ENCODE measurements at regions not wholly inside any gene's neighbourhood (a gene's known extent, or its start where the extent isn't known, plus 50 kb on each side); places are given as distances from the start of the nearest gene placed in this dataset.
"Not testable (repeated sequence)": the region's sequence is repeated elsewhere in the genome, so short reads cannot be mapped to it uniquely, and the experiment has no call there.

DNA sequence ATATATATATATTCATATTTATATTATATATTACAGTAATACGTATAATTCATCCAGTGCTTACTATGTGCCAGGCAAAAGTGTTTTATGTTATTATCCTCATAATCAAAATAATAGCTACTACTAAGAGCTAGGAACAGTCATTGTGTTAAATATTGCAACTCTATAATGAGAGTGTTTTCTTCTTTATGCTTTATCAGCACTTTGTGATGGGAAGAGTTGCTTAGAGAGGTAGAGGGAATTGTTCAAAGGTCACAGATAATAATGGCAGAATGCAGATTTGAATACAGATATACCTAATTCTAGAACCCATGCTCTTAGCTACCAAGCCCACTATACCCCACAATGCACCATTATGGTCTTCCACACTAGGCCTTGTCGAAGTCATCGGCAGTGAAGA is 318.8 kb upstream of the PPARGC1A start:
- no peak for DNase-seq (ENCODE audit: low read depth)

DNA sequence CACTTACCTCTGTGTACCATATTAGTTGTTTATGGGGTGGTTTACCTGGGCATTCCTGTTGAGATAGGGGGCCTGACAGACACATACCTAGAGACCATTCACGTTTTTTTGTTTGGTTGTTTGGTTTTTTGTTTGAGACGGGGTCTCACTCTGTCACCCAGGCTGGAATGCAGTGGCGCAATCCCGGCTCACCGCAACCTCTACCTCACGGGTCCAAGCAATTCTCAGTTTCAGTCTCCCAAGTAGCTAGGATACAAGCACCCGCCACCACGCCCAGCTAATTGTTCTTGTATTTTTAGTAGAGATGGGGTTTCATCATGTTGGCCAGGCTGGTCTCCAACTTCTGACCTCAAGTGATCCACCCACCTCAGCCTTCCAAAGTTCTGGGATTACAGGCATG is 314.9 kb upstream of the PPARGC1A start:
- not testable (repeated sequence) for DNase-seq (ENCODE audit: low read depth)

DNA sequence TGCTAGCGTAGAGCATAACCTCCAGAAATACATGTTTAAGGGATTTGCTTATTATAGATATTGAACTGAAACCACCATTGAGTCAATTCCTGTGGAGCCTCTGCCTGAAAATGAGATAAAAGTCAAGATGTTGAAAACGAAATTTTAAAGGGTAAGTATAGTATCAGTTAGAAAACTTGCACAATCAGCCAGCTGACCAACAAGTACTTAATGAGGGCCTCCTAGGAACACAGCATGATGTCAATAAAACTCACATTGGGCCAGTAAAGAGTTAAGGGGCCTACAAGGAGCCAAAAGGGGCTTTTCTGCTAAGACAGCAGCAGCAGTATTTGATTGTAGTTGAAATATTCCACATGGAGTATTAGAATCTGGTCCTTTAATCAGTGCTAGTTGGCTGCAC is 314.1 kb upstream of the PPARGC1A start:
- DNase-seq (ENCODE audit: low read depth), result no peak

DNA sequence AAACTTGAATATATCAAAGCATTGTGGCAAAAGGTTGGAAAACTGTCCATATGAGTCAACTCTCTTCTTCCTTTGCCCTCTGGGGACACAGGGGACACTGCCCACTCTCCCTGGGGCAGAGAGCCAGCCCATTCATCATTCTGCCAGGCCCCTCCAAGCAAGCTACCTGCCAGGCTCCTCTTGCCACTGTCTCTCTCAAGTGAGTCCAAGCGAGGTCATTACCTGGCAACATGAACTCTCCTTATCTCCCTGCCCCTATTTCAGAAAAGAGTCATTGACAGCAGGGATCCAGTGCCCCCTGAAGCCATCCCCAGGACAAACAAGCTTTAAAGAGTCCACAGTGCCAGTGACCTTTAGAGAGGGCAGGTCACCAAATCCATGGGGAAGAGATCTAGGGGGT is 312.7 kb upstream of the PPARGC1A start:
- no peak for DNase-seq (ENCODE audit: low read depth)

DNA sequence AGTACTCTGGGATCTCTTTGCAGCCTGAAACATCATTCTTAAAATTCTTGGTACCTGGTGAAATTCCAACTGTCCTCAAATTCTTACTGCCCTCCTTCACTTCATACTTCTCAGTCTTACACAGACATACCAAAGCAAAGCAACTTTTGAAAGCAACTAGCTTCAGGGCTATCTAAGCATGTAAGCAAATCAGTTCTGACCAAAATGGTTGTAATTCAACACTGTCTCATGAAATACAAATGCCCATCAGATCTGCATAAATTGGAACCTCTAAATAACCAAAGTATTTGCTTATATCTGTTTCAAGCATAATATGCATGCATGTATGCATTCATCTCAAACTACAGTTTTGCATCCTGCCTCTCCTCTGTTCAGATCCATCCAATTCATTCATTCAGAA is 308.1 kb upstream of the PPARGC1A start:
- DNase-seq (ENCODE audit: low read depth), result no peak

DNA sequence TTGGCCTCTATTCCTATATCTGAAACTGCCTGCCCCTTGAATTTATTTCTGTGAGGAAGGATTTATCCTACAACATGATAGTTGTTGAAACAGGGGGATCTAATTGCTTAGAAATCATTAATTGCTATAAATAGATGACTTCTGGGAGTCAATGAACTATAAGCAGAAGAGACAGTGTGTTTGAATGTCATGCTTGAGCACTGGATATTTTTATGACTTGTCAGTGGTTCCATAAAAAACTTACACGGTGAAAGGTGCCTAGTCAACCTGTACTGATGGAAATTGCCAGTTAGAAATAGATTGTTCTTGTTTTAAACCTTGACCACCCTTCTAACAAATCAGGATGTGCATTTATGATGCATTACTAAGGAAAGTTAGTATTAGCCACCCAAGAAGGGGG is 306.9 kb upstream of the PPARGC1A start:
- DNase-seq (ENCODE audit: low read depth), result no peak

DNA sequence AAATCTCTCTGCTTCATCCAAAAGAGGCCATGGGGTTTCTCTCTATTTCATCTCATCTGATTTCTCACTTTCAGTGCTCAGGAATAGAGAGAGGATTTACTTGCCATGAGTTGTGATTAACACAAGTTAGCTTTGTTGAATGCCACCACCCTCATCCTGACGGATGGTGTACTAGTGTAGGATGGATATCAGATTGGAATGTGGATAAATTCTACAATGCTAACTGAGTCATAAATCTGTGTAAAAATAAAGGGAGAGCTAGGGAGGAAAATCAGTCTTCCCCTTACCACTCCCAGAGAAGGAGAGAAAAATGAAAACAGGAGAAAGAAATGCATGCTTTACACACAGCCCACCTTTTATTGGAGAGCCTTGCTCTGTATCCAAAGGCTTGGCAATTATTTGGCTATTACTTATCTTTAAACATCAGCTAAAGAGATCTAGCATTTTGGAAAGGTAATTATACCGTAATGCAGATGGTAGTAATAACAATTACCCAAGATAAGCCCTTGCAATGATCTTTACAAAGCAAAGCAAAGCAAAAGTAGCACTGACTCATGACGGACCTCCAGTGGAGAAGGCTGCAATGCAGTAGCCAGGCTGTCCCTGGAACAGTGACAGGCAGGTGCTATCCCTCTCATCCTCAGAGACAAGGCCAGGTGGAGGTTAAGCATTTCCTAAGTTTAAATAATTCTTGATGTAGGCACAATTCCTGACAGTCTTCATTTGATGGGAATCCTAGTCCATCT is 306.3 kb upstream of the PPARGC1A start:
- DNase-seq (ENCODE audit: low read depth), result no peak

DNA sequence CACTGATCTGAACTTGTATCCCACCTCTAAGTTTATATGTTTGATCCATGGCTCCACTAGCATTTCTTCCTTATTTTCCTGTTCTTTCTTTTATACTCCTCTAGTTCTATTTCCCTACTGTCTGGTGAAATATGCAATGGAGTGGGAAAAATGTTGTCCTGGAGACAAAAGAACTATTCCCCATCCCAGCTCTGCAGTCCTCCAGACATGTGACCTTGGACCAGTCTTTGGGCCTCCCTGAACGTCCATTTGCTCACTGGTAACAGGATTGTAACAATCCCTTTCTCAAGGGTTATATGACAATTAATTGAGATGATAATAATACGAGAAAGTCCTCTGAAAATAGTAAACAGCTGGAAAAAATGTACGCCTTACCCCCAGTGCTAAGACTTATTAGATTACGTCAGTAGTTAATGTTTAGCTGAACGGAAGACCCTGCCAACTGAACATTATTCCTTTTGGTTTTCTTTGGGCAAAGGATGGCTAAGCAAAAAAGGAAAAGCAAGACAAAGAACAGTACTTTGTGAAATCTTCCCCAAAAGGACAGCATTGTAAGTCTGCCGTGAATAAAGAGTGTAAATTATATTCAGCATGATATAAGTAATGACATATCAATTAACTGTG is 302.3 kb upstream of the PPARGC1A start:
- no peak for DNase-seq (ENCODE audit: low read depth)

DNA sequence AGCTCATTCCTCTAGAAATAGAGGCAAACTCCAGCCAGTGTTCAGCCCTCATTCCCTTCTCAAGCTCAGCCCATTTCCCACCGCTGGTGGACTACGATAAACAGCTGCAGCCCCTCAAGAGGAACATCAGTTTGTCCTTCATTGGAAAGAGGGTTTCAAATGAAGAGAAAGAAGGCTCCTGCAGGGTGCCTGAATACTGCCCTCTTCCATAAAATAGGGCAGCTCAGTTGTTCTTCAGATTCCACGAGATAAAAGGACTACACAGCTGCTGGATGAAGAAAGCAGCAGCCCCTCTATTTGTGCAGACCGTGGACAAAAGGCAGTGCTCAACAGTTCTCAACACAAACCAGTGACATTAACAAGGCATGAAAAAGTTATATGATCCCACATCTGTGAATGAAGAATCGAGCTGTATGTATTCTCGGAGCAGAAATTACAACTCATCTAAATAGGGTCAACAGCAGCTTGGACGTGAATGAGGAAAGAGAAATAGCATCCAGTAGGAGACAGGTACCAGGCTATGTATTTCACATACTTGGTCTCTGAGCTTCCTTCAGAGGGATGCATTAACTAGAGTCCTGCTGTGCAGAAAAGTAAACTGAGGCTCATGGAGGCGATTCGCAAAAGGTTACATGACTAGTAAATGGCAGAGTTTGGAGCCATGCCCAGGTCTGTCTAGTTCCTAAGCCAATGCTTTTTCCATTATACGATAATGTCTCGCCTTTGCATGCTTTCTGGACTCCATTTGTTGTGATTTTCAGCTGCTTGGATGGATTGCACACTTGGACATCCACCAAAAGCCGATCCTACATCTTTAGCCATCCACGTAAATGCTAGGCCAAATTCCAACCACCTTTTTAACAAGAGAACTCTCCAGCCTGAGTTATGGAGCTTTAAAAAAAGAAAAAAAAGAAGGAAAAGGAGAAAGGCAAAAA is 301.2 kb upstream of the PPARGC1A start:
- no peak for DNase-seq (ENCODE audit: low read depth)

DNA sequence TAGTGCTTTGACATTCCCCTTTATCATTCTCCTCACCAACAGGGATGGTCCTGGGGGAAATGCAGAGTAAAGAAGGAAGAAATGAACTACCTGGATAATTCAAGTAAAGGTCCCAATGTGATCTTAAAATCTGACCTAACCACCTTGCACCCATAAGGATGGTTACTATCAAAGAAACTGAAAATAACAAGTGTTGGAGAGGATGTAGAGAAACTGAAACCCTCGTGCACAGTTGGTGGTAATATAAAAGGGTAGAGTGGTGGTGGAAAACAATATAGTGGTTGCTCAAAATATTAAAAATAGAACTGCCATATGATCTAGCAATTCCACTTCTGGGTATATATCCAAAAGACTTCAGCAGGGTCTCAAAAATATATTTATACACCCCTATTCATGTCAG is 298.6 kb upstream of the PPARGC1A start:
- DNase-seq (ENCODE audit: low read depth), result no peak

DNA sequence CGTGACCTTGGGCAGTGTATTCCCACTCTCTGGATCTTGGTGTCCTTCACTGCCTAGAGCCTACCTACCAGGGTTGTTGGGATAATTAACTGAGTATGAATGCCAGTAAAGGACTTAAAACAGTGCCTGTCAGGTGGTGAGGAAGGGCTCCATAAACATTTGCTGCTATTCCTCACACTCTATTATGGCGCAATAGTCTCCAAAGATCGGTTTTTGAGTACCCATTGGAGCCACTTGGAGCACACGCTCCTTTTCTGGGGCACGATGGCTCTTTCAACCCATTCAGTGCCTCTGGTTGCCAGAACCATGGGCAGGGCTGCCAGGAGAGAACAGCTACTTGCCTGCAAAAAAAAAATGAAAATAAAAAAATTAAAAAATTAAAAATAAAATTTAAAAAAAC is 296.6 kb upstream of the PPARGC1A start:
- no peak for DNase-seq (ENCODE audit: low read depth)

DNA sequence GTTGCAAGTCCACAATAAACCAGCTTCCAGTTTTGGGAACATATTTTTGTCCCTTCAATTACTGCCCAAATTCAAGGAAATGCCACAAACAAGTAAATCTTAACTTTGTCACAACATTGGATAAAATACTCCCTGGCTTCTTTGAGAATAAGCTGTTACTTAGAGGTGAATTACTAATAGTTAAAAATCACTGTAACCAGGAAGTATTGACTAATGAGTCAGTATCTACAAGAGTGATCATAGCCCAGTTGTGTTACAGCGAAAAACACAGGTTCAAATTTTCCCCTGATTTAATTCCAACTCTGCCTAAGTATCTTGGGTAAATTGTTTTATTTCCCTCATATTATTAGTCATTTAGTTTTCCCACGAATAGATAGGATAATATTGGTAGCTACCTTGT is 291.2 kb upstream of the PPARGC1A start:
- no peak for DNase-seq (ENCODE audit: low read depth)

DNA sequence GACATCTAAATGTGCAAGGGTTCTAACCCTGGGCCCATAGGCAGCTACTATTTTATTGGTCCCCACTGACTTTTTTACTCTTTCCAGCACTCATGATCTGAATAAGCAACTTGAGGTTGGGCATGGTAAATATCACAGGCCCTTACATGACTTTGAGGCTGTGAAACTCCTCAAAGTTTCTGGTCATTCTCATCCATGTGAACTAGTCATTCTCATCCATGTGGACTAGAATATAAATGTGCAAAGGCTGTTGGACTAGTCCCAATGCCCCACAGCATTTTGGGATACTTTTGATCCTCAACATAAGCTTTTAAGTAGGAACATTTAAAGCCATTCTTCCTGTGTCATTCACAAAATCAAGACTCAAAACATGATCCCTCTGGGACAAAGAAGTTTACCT is 290.7 kb upstream of the PPARGC1A start:
- no peak for DNase-seq (ENCODE audit: low read depth)

DNA sequence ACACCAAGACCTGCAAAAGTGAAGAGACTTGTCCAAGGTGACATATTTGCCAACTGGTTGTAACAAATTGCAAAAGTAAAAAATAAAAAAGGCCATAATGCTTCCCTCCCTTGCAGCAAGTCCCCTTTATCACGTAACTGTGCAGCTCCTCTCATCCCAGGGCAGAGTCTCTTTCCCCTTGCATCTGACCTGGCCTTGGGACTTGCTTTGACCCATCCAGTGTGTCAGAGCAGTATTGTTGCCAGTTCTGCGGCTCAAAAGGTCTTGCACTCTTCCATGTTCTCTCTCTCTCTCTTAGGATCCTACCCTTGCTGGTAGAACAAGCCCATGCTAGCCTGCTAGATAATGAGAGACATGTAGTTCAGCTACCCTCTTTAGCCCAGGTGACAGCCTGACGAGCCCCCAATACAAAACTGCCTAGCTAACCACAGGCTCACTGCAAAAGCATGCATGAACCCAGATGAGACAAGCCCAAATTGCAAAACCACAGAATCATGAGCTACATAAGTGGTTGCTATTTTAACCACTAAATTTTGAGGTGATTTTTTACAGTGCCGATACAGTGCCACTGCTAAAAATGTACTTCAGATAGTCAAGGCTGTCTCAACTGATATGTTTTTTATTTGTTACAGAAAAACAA is 289.5 kb upstream of the PPARGC1A start:
- DNase-seq (ENCODE audit: low read depth), result no peak

DNA sequence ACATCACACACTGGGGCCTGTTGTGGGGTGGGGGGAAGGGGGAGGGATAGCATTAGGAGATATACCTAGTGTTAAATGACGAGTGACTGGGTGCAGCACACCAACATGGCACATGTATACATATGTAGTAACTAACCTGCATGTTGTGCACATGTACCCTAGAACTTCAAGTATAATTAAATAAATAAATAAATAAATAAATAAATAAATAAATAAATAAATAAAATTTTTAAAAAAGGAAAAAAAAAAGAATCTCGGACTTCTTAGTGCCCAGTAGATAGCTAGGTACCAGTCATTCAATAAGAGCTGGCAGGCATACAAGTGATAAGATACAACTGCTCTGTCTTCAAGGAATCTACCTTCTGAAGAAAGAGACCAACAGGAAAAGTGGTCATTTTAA is 287.6 kb upstream of the PPARGC1A start:
- DNase-seq (ENCODE audit: low read depth), result not testable (repeated sequence)

DNA sequence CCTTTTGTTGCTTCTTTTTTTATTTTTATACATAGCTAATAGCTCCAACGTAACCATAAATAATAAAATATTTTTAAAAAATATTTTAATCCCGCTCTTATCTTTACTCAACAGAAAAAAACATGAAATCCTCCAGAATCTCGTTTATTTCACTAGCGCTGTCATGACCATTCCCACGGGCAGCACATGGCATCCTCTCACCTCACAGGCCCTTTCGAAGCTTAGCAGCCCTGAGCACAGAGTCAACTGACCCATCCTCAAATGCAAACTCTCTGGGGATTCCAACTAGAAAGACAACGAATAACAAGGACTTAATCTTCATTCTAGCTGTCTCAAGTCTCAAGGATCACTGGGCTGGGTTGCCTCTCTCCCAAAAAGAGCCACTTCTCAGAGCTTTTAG is 285.9 kb upstream of the PPARGC1A start:
- no peak for DNase-seq (ENCODE audit: low read depth)

DNA sequence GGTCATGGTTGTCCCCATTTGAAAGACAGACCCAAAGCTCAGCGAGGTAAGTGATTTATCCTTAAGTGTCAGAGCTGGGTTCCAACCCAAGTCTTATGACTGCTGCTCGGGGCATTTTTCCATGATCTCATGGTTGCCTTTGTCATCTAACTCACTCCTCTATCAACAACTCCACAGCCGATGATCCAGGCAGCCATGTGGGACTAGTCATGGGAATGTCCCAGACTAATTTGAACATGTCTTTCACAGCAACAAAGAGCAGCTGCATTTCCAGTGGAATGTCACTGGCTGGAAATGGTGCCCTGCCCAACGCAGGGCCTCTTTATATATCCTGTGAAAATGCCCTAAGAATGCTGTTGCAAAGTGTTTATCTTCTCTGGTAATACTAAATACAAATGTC is 284.8 kb upstream of the PPARGC1A start:
- DNase-seq (ENCODE audit: low read depth), result no peak

DNA sequence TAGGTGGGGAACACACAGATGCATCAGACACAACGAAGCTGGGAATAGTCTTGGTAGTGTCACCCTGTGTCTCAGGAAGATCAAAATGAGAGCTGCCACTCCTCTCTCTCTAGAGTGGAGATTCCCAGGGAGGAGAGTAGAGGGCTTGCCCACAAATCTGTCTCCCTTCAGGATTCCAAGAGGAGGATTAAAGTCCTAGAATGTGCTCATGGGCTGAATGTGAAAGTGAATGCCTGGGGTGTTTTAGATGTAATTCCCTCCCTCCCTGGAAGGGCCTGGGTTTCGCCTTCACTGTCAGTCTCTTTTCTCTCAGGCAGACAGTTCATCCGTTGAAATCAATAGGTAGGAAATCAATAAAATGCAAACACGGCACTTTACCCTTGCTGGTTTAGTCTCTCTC is 282.6 kb upstream of the PPARGC1A start:
- no peak for DNase-seq (ENCODE audit: low read depth)

DNA sequence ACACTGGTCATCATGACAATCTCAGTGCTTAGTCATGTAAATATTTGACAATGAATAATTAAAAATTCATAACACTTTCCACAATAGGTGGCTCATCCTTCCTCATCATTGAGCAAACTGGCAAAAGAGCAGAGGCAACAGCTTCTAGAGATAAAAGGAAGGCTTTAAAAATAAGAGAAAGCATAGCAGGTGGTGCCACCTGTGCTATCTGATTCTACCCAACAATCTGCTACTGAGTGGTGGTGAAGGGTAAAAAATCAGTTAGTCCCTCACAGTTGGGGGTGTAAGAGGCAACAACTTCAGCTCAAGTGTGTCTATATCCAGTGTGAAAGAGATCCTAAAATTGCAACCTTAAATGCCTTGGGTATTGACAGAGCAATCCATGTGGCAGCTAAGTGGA is 280.1 kb upstream of the PPARGC1A start:
- DNase-seq (ENCODE audit: low read depth), result no peak

DNA sequence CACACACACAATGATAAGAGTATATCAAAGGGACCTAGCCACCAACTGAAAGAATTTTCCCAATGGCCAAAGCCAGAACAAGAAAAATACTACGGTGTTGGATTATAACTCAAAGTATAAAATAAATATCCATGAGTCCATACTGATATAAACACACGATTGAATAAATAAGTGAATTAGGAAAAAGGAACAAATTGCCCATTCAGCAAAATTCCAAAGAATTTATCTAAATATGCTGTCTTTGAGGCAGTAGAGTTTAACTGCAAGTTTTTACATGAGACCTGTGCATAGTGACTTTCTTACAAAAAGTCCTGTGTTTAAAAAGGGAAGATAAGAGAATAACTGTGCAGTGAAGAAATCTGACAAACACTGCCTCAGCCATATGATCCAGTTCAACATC is 278.8 kb upstream of the PPARGC1A start:
- DNase-seq (ENCODE audit: low read depth), result no peak

DNA sequence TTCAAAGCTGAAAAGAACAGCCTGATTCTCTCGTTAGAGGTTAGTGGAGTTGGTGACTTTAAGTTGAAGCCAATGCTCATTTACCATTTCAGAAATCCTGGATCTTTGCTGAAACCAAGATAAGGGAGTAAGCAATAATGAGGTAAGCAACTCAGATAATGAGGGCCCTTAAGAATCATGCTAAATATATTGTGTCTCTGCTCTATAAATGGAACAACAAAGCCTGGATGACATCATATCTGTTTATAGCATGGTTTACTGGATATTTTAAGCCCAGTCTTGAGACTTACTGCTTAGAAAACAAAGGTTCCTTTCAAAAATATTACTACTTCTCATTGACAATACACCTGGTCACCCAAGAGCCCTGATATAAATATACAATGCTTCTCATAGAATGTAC is 276.7 kb upstream of the PPARGC1A start:
- DNase-seq (ENCODE audit: low read depth), result no peak

DNA sequence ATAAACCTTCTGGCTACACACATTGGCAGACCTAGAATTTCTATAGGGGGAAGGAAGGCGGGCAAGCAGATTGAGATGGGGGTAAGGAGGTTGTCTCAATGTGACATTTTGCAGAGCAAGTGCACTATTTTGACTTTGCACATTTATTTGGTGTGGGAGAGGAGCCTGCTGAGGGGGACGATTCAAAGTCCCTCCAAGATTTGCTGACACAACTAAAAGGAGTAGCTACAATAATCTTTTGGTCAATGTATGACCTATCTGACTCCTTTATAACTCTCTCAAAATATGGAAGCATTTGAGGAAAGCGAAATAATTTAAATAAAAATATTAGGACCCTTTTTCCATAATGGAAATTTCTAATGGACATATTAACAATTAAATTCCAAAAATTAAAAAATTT is 274.9 kb upstream of the PPARGC1A start:
- DNase-seq (ENCODE audit: low read depth), result no peak

Data from GM04503 (cell line).